ENCODE measurements at regions not wholly inside any gene's neighbourhood (a gene's known extent, or its start where the extent isn't known, plus 50 kb on each side); places are given as distances from the start of the nearest gene placed in this dataset.

DNA sequence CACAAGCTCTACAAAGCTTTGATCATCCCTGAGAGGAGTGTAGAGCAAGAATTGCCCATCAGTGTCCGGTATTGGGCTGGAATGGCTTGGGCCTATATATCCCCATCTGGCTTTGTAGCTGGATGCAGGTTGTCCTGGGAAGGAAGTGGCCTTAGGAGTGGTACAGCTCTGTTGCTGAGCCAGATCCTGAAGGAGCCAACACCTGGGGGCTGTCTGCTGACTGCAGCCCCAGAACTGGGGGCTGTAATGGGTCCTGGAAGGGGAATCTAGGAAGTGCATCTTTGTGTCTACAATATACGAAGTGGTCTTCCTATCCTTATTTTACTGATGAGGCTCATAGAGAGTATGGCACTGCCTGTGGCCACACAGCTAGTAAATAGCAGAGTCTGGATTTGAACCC lies 145.9 kb downstream of the CDC5L start:
- DNase-seq = no peak

DNA sequence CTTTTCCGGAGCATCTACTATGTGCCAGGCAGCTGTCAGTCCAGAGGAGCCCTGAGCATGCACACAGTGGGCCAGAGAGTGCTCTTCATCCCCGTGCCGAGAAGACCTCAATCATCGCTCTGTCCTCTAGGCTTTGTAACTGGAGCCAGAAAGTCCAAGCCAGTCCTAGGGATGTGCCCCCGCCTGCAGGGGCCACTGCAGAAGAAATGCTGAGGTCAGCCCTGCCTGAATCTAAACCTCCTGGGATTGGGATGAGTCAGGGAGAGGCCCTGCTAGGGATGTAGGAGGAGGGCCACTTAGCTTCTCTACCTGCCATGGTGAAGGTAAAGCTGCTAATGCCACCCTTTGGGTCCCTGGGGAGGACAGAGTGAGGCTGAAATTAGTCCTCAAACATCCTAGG lies 146.8 kb downstream of the CDC5L start:
- DNase-seq = no peak

DNA sequence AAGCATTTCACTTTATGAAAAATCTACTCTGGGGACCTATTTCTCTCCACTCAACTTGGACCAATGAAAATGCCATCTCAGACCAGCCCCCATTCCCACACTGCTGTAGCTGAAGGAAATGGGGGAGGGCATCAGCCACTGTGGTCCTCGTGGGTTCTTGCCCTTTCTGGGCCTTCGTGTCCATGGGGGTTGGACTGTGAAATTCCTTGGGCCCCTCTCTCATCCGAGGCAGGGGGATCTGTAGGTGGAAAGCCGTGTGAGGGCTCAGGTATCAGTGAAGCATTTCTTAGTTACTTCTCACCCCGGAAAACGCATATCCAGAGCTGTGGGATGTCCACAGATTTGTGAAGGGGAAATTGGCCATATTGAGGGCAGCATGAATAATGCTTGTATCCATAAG lies 147.9 kb downstream of the CDC5L start:
- no peak for DNase-seq

DNA sequence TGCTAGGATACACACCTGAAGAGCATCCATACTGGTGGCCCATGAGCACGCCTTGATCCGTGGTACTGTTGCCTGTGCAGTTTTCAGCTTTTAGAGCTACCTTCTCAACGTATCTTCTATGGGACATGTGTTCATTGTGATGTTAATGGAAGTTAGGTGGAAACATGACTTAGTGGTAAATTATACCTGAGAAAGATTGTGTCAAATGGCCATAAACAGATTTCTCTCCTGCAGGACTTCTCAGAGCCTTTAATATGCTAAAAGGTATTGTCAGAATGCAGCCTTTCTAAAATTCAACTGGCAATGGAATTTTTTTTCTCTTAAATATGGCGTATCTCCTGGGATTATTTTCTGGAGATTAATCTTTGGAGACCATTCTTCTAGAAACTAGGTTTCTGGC lies 148.5 kb downstream of the CDC5L start:
- DNase-seq = no peak

DNA sequence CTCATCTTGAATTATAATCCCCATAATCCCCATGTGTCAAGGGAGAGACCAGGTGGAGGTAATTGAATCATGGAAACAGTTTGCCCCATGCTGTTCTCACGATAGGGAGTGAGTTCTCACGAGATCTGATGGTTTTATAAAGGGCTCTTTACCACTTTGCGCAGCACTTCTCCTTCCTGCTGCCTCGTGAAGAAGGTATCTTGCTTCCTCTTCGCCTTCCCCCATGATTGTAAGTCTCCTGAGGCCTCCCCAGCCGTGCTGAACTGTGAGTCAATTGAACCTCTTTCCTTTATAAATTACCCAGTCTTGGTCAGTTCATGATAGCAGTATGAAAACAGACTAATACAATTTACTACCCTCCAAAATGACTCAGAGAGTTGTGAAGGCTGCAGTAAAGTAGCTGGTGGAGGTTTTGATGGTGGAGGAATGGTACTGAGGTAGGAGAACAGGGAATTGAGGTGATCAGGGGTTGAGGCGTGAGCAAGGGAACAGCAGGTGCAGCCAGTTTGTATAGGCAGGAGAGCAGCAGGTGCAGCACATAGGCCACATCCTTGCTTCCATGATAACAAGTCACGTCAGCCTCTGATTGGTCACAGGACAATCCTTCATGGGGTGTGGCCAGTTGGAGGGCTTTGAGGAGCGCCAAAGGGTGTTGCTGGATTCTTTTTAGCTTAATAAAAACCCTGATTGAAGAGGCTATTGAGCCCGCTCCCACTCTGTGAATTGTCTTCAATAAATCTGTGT lies 150.0 kb downstream of the CDC5L start:
- DNase-seq = no peak

DNA sequence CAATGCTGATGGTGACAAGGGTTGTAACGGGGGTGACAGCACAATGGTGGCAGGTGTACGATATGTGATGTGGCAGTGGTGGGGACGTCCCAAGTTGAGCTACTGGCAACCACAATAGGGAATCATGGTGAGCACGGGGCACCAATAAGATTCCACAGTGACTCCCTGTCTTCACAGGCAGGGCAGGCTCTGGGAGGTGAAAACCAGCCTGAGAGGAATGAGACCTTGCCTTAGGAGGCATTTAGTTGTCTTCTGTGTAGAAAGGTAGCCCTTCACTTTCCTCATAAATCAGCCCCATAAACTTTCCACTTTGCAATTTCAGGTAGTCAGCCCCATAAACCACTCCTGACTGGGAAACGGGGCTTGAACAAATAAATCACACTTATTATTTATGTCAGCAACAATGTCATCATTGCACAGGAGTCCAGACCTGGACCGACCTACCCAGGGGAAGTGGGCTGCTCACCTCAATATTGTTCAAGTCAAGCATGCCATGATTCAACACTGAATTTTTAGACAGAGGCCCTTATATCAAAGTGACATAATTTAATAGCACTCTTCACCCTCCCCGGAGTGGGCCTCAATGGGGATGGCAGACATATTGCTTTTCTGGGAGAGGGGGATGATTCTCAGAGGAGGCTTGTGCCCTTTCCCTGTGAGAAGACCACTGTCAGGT lies 150.8 kb downstream of the CDC5L start:
- DNase-seq = no peak

DNA sequence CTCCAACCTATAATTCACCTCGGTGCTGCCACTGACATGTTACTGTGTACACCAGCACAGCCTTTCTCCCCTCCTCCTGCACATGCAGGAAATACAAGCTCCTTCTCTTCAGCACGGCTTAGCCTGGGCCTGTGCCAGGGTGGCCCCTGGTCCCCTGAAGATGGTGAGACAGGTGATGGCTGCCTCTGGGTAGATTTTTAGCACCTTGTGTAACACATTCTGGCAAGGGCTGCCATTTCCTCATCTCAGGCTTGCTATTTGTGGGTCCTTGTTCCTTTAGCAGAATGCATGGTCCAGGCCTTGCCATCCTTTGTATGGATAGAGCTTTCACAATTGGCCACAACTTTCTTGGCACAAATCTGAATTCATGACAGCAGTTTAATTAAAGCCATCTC lies 151.3 kb downstream of the CDC5L start:
- DNase-seq = no peak

DNA sequence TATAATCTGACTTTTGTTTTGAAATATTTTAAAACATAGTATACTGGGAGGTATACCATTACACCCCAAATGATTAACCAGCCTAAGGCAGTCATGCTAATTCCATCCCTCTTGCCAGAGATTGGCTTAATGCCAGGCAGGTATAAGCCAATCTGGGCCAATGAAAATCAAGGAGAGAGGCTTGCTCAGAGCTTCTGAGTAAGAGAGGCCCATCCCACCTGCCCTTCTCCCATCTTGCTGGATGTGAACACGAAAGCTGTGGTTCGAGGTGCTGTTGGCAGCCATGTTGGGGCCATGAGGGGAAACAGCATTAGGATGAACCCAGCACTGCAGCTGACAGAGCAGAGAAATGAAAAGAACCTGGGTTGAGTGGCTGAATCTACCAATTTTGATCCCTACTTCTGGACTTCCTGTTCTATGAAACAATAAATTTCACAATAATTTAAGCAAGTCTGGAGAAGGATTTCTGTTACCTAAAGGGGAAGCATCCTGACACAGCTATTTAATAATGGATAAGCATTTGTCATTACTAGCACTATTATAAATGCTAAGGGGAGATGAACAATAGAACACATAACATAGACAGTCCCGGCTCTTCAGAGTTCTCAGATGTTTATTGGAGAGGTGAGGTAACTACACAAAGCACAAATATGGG lies 152.3 kb downstream of the CDC5L start:
- DNase-seq = no peak

DNA sequence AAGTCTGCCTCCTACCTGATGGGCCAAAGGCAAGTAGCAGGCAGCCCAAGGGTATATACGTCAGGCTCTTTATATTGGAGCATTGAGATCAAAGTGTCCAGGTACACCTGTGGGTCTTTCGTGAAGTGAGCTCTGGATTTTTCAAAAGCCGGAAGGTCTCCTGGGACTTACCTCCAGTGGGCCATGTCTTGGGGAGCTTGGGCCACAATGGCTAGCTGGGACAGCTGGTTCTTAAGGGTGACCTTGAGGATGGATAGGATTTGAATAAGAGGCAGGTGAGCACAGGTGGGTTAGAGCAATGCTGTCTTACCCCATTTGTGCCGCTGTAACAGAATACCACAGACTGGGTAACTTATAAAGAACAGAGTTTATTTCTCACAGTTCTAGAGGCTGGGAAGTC lies 153.4 kb downstream of the CDC5L start:
- DNase-seq = no peak

DNA sequence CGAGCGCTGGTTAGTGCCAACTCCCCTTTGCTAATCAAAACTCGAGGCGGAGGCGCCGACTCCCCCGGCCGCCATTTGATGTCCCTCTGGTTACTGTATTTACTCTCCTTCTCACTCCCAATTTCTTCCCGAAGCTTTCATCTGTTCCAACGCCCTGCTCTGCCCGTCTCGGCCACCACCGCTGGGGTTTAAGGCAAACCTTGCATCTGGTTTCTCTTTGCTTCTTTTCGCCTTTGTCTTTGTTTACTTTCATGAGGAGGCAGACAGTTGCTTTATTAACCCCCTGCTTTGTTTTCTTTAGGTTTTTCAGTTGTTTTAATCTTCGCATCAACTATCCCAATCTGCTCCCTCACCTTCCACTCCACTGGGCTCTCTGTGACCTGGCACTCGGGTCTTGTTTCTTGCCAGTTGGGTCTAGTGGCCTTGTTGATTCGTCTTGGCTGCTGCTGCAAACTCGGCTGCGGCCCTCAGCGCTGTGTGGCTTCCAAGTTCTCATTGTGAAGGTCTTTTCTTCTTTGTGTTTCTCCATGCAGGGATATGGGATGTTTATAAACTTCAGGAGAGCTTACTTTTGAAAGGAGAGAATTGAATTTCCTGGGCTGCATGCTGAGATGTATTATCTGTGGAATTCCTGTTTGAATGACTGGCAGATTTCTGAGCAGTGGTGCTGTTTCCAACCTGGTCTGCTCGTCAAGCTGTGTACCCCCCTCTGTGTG lies 155.1 kb downstream of the CDC5L start:
- no peak for DNase-seq

DNA sequence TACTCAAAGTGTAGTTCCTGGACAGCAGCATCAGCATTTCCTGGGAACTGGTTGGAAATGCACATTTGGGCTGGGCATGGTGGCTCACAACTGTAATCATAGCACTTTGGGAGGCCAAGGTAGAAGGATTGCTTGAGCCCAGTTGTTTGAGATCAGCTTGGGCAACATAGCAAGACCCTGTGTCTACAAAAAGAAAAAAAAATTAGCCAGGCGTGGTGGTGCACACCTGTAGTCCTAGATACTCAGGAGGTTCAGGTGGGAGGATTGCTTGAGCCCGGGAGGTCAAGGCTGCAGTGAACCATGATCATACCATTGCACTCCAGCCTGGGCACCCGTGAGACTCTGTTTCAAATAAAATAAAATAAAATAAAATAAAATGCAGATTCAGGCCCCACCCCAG lies 156.2 kb downstream of the CDC5L start:
- DNase-seq = no peak

DNA sequence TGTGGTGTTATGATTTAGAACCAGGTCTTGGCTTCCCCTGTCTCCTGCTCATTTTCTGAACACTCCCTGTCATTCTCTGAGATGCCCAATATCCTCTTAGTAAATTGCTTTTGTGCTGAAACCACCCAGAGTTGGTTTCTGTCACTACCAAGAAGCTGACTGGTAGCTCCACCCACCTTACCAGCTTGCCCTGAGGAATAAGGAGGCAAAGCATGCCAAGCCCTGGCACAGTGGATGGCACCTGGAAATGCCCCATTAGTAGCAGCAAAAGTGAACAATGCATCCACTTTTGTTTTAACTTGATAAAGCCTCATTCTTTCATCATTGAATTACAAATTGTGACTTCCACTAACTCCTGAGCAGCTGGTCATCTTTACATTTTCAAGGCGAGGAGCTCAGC lies 157.7 kb downstream of the CDC5L start:
- DNase-seq = no peak

DNA sequence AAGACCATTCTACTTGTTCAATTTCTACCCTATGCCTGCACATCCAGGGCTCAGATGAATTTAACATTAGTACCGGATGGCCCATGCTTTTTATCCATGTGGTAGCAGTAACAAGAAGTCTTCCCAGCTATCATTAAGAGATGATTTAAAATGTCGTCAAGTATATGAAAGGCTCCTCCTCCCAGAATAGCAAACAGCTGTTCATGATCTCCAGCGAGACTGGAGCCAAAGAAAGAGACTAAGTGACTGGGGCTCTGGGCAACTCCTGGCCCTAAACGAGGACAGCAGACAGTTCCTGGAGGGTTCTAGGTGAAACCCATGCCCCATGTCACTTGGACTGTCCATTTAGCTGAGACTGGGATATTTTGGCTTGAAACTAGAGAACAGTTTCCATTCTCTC lies 160.8 kb downstream of the CDC5L start:
- no peak for DNase-seq

DNA sequence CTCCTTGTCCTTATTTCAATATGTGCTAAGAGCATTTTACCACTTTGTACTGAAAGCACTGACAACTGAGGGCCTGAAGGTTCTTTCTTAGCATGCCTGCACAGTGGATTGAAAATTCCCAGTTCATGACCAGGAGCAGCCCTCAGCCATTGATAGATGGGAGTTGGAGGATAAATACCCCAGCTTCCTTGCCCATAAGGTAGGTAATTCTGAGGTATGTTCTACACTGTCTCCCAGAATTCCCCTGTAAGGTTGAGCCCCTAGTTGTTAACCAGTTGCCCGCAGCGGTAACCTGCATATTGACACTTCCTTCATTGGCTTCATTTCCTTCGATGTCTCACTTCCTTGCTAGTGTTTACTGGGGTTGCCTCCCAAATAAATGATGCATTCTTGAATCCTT lies 162.0 kb downstream of the CDC5L start:
- DNase-seq = no peak

DNA sequence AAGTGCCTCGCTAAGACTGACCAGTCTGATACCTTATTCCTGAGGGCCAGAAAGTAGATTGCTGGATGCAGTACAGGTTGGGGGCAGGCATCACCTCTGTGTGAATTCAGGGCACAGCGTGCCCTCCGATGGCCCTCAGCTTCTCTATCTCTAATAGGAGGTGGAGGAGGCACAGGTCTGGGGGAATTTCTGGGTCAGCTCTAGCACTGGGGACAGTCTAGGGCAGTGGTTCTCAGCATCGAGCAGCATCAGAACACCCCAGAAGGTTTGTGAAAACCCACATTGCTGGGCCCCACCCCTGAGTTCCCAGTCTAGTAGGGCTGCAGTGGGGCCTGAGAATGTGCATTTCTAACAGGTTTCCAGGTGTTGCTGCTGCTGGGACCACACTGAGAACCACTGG lies 166.7 kb downstream of the CDC5L start:
- no peak for DNase-seq

DNA sequence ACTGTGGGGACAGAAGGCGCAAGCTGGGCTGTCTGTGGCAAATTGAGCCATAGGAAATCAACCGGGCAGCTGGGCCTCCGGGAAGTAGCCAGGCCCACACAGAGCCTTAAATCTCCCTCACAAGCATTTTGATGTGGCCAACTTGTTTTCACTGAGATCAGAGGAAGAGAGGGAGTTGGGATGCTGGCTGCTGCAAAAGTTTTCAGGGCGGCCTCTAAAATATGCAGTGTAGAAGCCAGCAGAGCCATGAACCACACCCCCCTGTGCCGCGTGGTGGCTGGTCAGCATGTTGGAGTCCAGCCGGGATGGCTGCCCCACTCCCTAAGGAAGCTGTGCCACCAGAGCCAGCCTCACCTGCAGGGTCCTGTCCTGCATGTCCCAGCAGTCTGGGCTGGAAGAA lies 167.4 kb downstream of the CDC5L start:
- DNase-seq = no peak

DNA sequence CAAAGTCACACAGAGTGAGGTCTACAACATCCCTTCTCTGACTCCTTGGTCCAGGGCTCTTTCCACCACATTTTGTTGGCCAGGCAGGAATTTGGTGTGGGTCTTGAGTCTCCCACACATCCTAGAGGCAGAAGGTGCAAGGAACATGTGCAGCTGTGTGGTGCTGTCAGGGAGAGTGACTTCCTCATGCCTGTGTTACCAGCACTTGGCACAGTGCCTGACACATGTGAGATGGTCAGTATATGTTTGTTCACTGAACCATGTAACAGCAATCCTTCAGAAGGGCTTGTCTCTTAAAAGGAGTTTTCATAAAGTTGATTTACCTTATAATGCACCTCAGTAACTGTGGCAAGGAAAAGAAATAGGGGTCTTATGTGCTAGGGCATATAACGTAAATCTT lies 168.5 kb downstream of the CDC5L start:
- DNase-seq = no peak

DNA sequence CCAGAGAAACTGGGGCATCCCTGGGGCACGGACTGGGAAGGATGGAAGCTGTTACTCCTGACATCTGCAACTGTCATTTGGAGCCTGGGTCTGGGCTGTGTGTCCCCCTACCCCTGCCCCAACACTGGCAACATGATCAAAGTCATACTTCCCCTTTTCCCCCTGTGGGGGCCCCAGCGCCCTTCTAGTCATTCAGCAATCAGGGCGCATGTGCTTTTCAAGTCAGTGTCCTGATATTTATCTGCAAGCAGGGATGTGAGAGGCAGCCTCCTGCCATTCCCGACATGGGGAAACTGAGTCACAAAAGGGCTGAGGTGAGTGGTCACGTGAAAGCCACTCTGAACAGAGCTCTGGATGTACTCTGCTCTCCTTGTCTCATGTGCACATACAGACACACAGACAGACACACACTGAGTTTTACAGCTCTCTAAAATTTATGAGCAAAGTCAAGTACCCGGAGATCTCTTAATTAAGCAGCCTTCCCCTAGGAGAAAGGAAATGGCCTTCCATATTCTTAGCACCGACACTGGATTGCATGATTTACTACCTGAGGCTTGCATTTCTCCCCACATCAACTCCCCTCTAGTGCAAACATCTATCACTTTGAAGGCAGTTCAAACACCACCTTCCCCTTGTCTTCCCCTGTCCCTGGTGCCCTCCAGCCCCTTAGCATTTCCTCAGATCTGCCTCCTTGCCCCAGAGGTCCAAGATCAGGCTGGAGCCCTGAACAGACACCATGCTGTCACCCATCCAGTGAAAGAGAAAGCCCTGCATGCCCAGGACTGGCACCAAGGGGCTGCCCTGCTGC lies 170.7 kb downstream of the CDC5L start:
- DNase-seq = no peak

DNA sequence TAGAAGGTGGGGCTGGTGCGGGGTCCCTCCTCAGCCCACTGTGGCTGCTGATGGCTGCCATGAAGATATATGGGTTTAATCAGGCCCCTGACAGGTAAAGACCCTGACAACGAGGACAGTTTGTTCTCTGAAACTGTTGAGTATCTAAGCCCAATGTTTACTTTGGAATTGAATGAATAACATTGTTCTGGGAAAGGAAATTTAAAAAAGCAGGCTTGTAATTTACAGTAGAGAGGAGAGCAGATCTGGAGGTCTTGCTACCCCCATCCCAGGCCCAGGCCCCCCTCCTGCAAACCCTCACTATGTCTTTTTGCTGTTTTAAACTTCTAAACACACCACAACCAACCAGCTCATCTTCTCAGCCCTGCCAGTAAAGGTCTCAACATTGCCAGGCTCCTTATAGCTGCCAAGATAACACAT lies 171.3 kb downstream of the CDC5L start:
- no peak for DNase-seq

DNA sequence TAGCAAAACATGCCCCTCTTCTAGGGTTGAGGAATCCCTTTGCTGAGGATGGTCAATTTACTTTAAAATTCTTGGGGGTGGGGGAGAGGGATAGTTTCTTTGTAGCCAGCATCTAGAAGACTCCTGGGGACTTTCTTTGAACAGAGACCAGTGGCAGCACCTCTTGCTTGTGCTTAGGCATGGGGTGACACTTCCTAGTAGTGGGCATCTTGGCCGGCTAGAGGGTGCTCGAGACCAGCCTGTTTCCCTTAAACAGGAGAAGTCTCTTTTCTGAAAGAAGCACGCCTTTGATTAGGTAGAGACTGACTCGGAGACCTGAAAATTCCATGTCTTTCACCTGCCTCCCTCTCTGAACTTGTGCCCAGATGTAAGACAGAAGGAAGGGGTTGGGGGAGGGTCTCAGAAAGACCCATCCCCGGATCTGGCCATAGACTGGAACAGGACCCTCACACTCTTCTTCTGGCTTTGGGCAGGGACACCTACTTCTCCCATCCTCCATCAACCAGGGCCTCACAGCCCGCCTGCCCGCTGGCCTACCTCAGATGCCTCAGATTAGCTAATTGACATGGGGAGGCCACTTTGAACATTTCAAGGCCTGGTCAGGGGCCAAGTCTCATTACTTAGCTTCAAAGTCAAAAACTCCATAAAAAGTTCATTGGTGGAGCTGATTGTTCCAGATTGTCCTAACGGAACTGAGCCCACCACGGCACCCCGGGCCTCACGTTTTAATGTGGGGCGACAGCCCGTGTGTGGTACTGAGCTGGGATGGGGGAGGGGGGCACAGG lies 172.2 kb downstream of the CDC5L start:
- DNase-seq = no peak

DNA sequence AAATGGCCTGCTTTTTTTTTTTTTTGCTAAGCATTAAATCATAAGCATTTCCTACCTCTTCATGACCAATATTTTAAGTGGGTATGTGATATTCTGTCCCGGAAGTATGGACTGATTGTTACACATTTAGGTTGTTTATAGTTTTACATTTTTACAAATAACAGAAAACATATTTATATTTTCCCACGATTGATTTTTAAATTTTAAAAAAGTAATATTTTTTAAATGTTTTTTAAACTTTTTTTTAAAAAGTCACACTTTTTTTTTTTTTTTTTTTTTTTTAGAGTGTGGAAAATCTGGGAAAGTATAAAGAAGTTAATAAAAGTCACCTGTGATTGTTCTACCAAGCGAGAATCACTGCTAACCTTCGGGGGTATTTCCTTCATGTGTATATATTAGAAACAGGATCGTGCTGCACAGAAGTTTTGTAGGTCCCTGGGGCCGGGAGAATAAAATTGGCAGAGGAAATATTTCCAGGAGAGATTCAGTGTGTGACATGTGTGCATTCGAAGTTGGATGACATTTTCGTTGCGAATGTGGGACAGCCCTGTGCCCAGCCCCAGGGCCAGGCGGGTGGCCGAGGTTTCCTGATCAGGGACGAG lies 173.1 kb downstream of the CDC5L start:
- DNase-seq = no peak
